ENCODE measurements at regions not wholly inside any gene's neighbourhood (a gene's known extent, or its start where the extent isn't known, plus 50 kb on each side); places are given as distances from the start of the nearest gene placed in this dataset.

- no peaks in the 10 kb centered on the region for H3K27me3 ChIP-seq (ENCODE audit: control insufficient read depth, insufficient read depth, low read length)
- no peak overlapping the region for H3K4me3 ChIP-seq (ENCODE audit: low read length)
- DNase-seq: no peak
- no peak overlapping the region for H3K27ac ChIP-seq (ENCODE audit: low read length)
- no peaks in the 10 kb centered on the region for H3K36me3 ChIP-seq (ENCODE audit: control insufficient read depth, insufficient read depth, low read length)
- H3K4me1 ChIP-seq (ENCODE audit: control insufficient read depth, insufficient read depth, low read length): no peaks in the 10 kb centered on the region
- no peaks in the 10 kb centered on the region for H3K9me3 ChIP-seq (ENCODE audit: control insufficient read depth, low read depth, low read length)
- WGBS (ENCODE audit: insufficient coverage, low lambda C conversion rate): 98% methylated on average over 4 of the region's 4 CpGs
Measured at GRCh38 chr4:69038582-69038981, 57.7 kb upstream of the UGT2B7 start.

GRCh38 chr4:69039071-69039470 lies 57.2 kb upstream of the UGT2B7 start:
- Histone ChIP-seq H3K9me3 (ENCODE audit: control insufficient read depth, low read depth, low read length) (no peaks in the 10 kb centered on the region), H3K4me3 (ENCODE audit: low read length) (no peak overlapping the region), H3K27me3 (ENCODE audit: control insufficient read depth, insufficient read depth, low read length) (no peaks in the 10 kb centered on the region), H3K36me3 (ENCODE audit: control insufficient read depth, insufficient read depth, low read length) (no peaks in the 10 kb centered on the region), H3K4me1 (ENCODE audit: control insufficient read depth, insufficient read depth, low read length) (no peaks in the 10 kb centered on the region), H3K27ac (ENCODE audit: low read length) (no peak overlapping the region)
- WGBS (ENCODE audit: insufficient coverage, low lambda C conversion rate): 100% methylated on average over 1 of the region's 2 CpGs
- DNase-seq: no peak

- Histone ChIP-seq H3K9me3 (ENCODE audit: control insufficient read depth, low read depth, low read length) (no peaks in the 10 kb centered on the region), H3K4me1 (ENCODE audit: control insufficient read depth, insufficient read depth, low read length) (no peaks in the 10 kb centered on the region), H3K27me3 (ENCODE audit: control insufficient read depth, insufficient read depth, low read length) (no peaks in the 10 kb centered on the region), H3K36me3 (ENCODE audit: control insufficient read depth, insufficient read depth, low read length) (no peaks in the 10 kb centered on the region), H3K27ac (ENCODE audit: low read length) (no peak overlapping the region), H3K4me3 (ENCODE audit: low read length) (no peak overlapping the region)
- DNase-seq: no peak
- no CpG with 5 or more reads among the region's 3 CpGs for WGBS (ENCODE audit: insufficient coverage, low lambda C conversion rate)
Measured at GRCh38 chr4:69044247-69044646, 52.0 kb upstream of the UGT2B7 start.

Data from large intestine (tissue), 3 donors.